Activated CD4-positive, alpha-beta T cell treated with anti-CD3 and anti-CD28 coated beads for 4 hours (primary cell): ENCODE measurements at regions not wholly inside any gene's neighbourhood (a gene's known extent, or its start where the extent isn't known, plus 50 kb on each side); places are given as distances from the start of the nearest gene placed in this dataset.

ENCODE experiments used
- DNase-seq, 2 donors: peaks; one replicate each; pipeline ENCODE4 v3.0.0-alpha.2; 2020

- DNase-seq, result no peak
These were observed 146.6 kb downstream of the IRX5 start for GRCh38 chr16:55077266-55077665.

GRCh38 chr16:55078153-55078552 lies 147.5 kb downstream of the IRX5 start:
- DNase-seq, result no peak

GRCh38 chr16:55078699-55079410 lies 148.2 kb downstream of the IRX5 start:
- DNase-seq, result no peak

GRCh38 chr16:55081622-55082590 lies 151.2 kb downstream of the IRX5 start:
- DNase-seq, result no peak

- DNase-seq, result no peak
These were observed 151.9 kb downstream of the IRX5 start for GRCh38 chr16:55082591-55082976.

- DNase-seq, result no peak
These were observed 152.4 kb downstream of the IRX5 start for GRCh38 chr16:55083052-55083451.

GRCh38 chr16:55088098-55088497 lies 157.4 kb downstream of the IRX5 start:
- no peak for DNase-seq

- DNase-seq, result no peak
These were observed 158.9 kb downstream of the IRX5 start for GRCh38 chr16:55089600-55089999.

GRCh38 chr16:55091213-55091870 lies 160.7 kb downstream of the IRX5 start:
- DNase-seq, result no peak

GRCh38 chr16:55091871-55092230 lies 161.2 kb downstream of the IRX5 start:
- no peak for DNase-seq

- no peak for DNase-seq
These were observed 169.4 kb downstream of the IRX5 start for GRCh38 chr16:55100100-55100499.

GRCh38 chr16:55101026-55101425 lies 170.4 kb downstream of the IRX5 start:
- DNase-seq, result no peak

- DNase-seq, result no peak
These were observed 171.4 kb downstream of the IRX5 start for GRCh38 chr16:55102077-55102476.

- DNase-seq, result no peak
These were observed 171.9 kb downstream of the IRX5 start for GRCh38 chr16:55102531-55102930.

GRCh38 chr16:55107851-55108250 lies 177.2 kb downstream of the IRX5 start:
- DNase-seq, result no peak

- no peak for DNase-seq
These were observed 182.5 kb downstream of the IRX5 start for GRCh38 chr16:55113210-55113609.

- no peak for DNase-seq
These were observed 184.8 kb downstream of the IRX5 start for GRCh38 chr16:55115506-55115905.

GRCh38 chr16:55116165-55116920 lies 185.7 kb downstream of the IRX5 start:
- no peak for DNase-seq

- DNase-seq, result no peak
These were observed 188.1 kb downstream of the IRX5 start for GRCh38 chr16:55118701-55119260.

GRCh38 chr16:55120408-55120807 lies 189.7 kb downstream of the IRX5 start:
- no peak for DNase-seq

- DNase-seq, result no peak
These were observed 190.2 kb downstream of the IRX5 start for GRCh38 chr16:55120826-55121225.

GRCh38 chr16:55123652-55124051 lies 193.0 kb downstream of the IRX5 start:
- no peak for DNase-seq
